ENCODE measurements at regions not wholly inside any gene's neighbourhood (a gene's known extent, or its start where the extent isn't known, plus 50 kb on each side); places are given as distances from the start of the nearest gene placed in this dataset.

- Mint-ChIP-seq H3K27me3 (no peaks in the 10 kb centered on the region), H3K36me3 (ENCODE audit: low read depth) (no peaks in the 10 kb centered on the region)
Measured at GRCh38 chr3:76668653-76669052, 371.2 kb upstream of the ROBO2 start.

GRCh38 chr3:76669322-76669721, 370.6 kb upstream of the ROBO2 start:
- intact Hi-C loops (cut with micrococcal nuclease) = no loop called here
- Mint-ChIP-seq H3K36me3 (ENCODE audit: low read depth) (no peaks in the 10 kb centered on the region), H3K27ac (no peak overlapping the region), H3K4me3 (no peak overlapping the region), H3K4me1 (ENCODE audit: low read depth) (no peaks in the 10 kb centered on the region), H3K9me3 (no peaks in the 10 kb centered on the region), H3K27me3 (no peaks in the 10 kb centered on the region)

More at GRCh38 chr3:76668653-76669052, 371.2 kb upstream of the ROBO2 start:
- Mint-ChIP-seq H3K4me3 (no peak overlapping the region), H3K4me1 (ENCODE audit: low read depth) (no peaks in the 10 kb centered on the region), H3K9me3 (no peaks in the 10 kb centered on the region), H3K27ac (no peak overlapping the region)
- intact Hi-C loops (cut with micrococcal nuclease) = no loop called here

GRCh38 chr3:76673171-76673570, 366.7 kb upstream of the ROBO2 start:
- Mint-ChIP-seq H3K27me3 (no peaks in the 10 kb centered on the region), H3K36me3 (ENCODE audit: low read depth) (no peaks in the 10 kb centered on the region), H3K9me3 (no peaks in the 10 kb centered on the region), H3K4me3 (no peak overlapping the region), H3K4me1 (ENCODE audit: low read depth) (no peaks in the 10 kb centered on the region), H3K27ac (no peak overlapping the region)
- intact Hi-C loops (cut with micrococcal nuclease) = no loop called here

- Mint-ChIP-seq H3K9me3 (peaks cover 10% of the 10 kb centered on the region), H3K4me1 (ENCODE audit: low read depth) (no peaks in the 10 kb centered on the region), H3K4me3 (no peak overlapping the region), H3K27ac (no peak overlapping the region), H3K27me3 (no peaks in the 10 kb centered on the region), H3K36me3 (ENCODE audit: low read depth) (no peaks in the 10 kb centered on the region)
- intact Hi-C loops (cut with micrococcal nuclease) = no loop called here
Measured at GRCh38 chr3:76679541-76679940, 360.4 kb upstream of the ROBO2 start.

GRCh38 chr3:76683256-76683655, 356.6 kb upstream of the ROBO2 start:
- Mint-ChIP-seq H3K27me3 (no peaks in the 10 kb centered on the region), H3K4me3 (no peak overlapping the region), H3K27ac (no peak overlapping the region), H3K4me1 (ENCODE audit: low read depth) (no peaks in the 10 kb centered on the region), H3K9me3 (peaks cover 10% of the 10 kb centered on the region), H3K36me3 (ENCODE audit: low read depth) (no peaks in the 10 kb centered on the region)
- intact Hi-C loops (cut with micrococcal nuclease) = no loop called here

GRCh38 chr3:76684946-76685345, 355.0 kb upstream of the ROBO2 start:
- Mint-ChIP-seq H3K4me3 (no peak overlapping the region), H3K36me3 (ENCODE audit: low read depth) (no peaks in the 10 kb centered on the region), H3K27ac (no peak overlapping the region), H3K27me3 (no peaks in the 10 kb centered on the region), H3K4me1 (ENCODE audit: low read depth) (no peaks in the 10 kb centered on the region), H3K9me3 (peaks cover 14% of the 10 kb centered on the region)
- intact Hi-C loops (cut with micrococcal nuclease) = no loop called here

GRCh38 chr3:76685858-76686257, 354.0 kb upstream of the ROBO2 start:
- Mint-ChIP-seq H3K4me1 (ENCODE audit: low read depth) (no peaks in the 10 kb centered on the region), H3K27ac (no peak overlapping the region), H3K4me3 (no peak overlapping the region), H3K36me3 (ENCODE audit: low read depth) (no peaks in the 10 kb centered on the region), H3K9me3 (peaks cover 15% of the 10 kb centered on the region), H3K27me3 (no peaks in the 10 kb centered on the region)
- intact Hi-C loops (cut with micrococcal nuclease) = no loop called here

- H3K9me3 Mint-ChIP-seq = peaks cover 10% of the 10 kb centered on the region
- no peak overlapping the region for H3K4me3 Mint-ChIP-seq
- no peaks in the 10 kb centered on the region for H3K36me3 Mint-ChIP-seq (ENCODE audit: low read depth)
- no peak overlapping the region for H3K27ac Mint-ChIP-seq
- intact Hi-C loops (cut with micrococcal nuclease) = no loop called here
- H3K27me3 Mint-ChIP-seq = no peaks in the 10 kb centered on the region
- no peaks in the 10 kb centered on the region for H3K4me1 Mint-ChIP-seq (ENCODE audit: low read depth)
Measured at GRCh38 chr3:76687019-76687418, 352.9 kb upstream of the ROBO2 start.

- Mint-ChIP-seq H3K27me3 (no peaks in the 10 kb centered on the region), H3K9me3 (peaks cover 10% of the 10 kb centered on the region), H3K4me3 (no peak overlapping the region), H3K4me1 (ENCODE audit: low read depth) (no peaks in the 10 kb centered on the region), H3K36me3 (ENCODE audit: low read depth) (no peaks in the 10 kb centered on the region), H3K27ac (no peak overlapping the region)
- intact Hi-C loops (cut with micrococcal nuclease) = no loop called here
Measured at GRCh38 chr3:76694063-76694462, 345.8 kb upstream of the ROBO2 start.

- no peak overlapping the region for H3K27ac Mint-ChIP-seq
- intact Hi-C loops (cut with micrococcal nuclease) = no loop called here
- H3K9me3 Mint-ChIP-seq = no peaks in the 10 kb centered on the region
- H3K36me3 Mint-ChIP-seq (ENCODE audit: low read depth) = no peaks in the 10 kb centered on the region
- H3K4me1 Mint-ChIP-seq (ENCODE audit: low read depth) = no peaks in the 10 kb centered on the region
- H3K4me3 Mint-ChIP-seq = no peak overlapping the region
- H3K27me3 Mint-ChIP-seq = no peaks in the 10 kb centered on the region
Measured at GRCh38 chr3:76698136-76698706, 341.7 kb upstream of the ROBO2 start.

- Mint-ChIP-seq H3K27me3 (no peaks in the 10 kb centered on the region), H3K27ac (no peak overlapping the region)
- intact Hi-C loops (cut with micrococcal nuclease) = no loop called here
Measured at GRCh38 chr3:76699846-76700245, 340.1 kb upstream of the ROBO2 start.

GRCh38 chr3:76700323-76700722, 339.6 kb upstream of the ROBO2 start:
- H3K4me1 Mint-ChIP-seq (ENCODE audit: low read depth) = no peaks in the 10 kb centered on the region
- H3K36me3 Mint-ChIP-seq (ENCODE audit: low read depth) = no peaks in the 10 kb centered on the region
- H3K27me3 Mint-ChIP-seq = no peaks in the 10 kb centered on the region
- intact Hi-C loops (cut with micrococcal nuclease) = no loop called here
- no peak overlapping the region for H3K27ac Mint-ChIP-seq
- no peak overlapping the region for H3K4me3 Mint-ChIP-seq
- H3K9me3 Mint-ChIP-seq = peaks cover 6% of the 10 kb centered on the region

More at GRCh38 chr3:76699846-76700245, 340.1 kb upstream of the ROBO2 start:
- Mint-ChIP-seq H3K9me3 (peaks cover 6% of the 10 kb centered on the region), H3K36me3 (ENCODE audit: low read depth) (no peaks in the 10 kb centered on the region), H3K4me3 (no peak overlapping the region), H3K4me1 (ENCODE audit: low read depth) (no peaks in the 10 kb centered on the region)

GRCh38 chr3:76702676-76703075, 337.2 kb upstream of the ROBO2 start:
- Mint-ChIP-seq H3K27me3 (no peaks in the 10 kb centered on the region), H3K4me1 (ENCODE audit: low read depth) (no peaks in the 10 kb centered on the region), H3K27ac (no peak overlapping the region), H3K4me3 (no peak overlapping the region), H3K36me3 (ENCODE audit: low read depth) (no peaks in the 10 kb centered on the region), H3K9me3 (peaks cover 6% of the 10 kb centered on the region)
- intact Hi-C loops (cut with micrococcal nuclease) = no loop called here

- H3K4me1 Mint-ChIP-seq (ENCODE audit: low read depth) = no peaks in the 10 kb centered on the region
- no peaks in the 10 kb centered on the region for H3K9me3 Mint-ChIP-seq
- H3K27me3 Mint-ChIP-seq = no peaks in the 10 kb centered on the region
- no peaks in the 10 kb centered on the region for H3K36me3 Mint-ChIP-seq (ENCODE audit: low read depth)
- intact Hi-C loops (cut with micrococcal nuclease) = no loop called here
- no peak overlapping the region for H3K27ac Mint-ChIP-seq
- H3K4me3 Mint-ChIP-seq = no peak overlapping the region
Measured at GRCh38 chr3:76715426-76715825, 324.5 kb upstream of the ROBO2 start.

GRCh38 chr3:76723366-76723765, 316.5 kb upstream of the ROBO2 start:
- no peak overlapping the region for H3K27ac Mint-ChIP-seq
- intact Hi-C loops (cut with micrococcal nuclease) = no loop called here
- H3K4me3 Mint-ChIP-seq = no peak overlapping the region
- no peaks in the 10 kb centered on the region for H3K36me3 Mint-ChIP-seq (ENCODE audit: low read depth)
- H3K4me1 Mint-ChIP-seq (ENCODE audit: low read depth) = no peaks in the 10 kb centered on the region
- peaks cover 26% of the 10 kb centered on the region for H3K9me3 Mint-ChIP-seq
- no peaks in the 10 kb centered on the region for H3K27me3 Mint-ChIP-seq

Data from dendritic cell treated with granulocyte-macrophage colony-stimulating factor and Interleukin-4, amounts not matched to agents 40 ng/mL and 50 ng/mL, for 4 days (primary cell).